Neuronal stem cell (in vitro differentiated cells): ENCODE measurements at regions not wholly inside any gene's neighbourhood (a gene's known extent, or its start where the extent isn't known, plus 50 kb on each side); places are given as distances from the start of the nearest gene placed in this dataset.

Experiments used
- DNase-seq: peaks from one replicate; pipeline ENCODE4 v3.0.0-alpha.2; 2013; ENCODE audit warnings: low spot score
- H2AFZ ChIP-seq: one replicate; pipeline ENCODE4 v1.6.1; 2013; ENCODE audit warnings: mild to moderate bottlenecking, low read length, inconsistent platforms
- H2AK5ac ChIP-seq: 2 replicates; pipeline ENCODE4 v1.6.1; 2013; ENCODE audit warnings: low read depth, mild to moderate bottlenecking, inconsistent platforms, low read length, moderate library complexity, mixed read lengths
- H2BK120ac ChIP-seq: 2 replicates; pipeline ENCODE4 v1.6.1; 2013; ENCODE audit warnings: low read depth, mild to moderate bottlenecking, inconsistent platforms, low read length, moderate library complexity, mixed read lengths
- H2BK12ac ChIP-seq: one replicate; pipeline ENCODE4 v1.6.1; 2013; ENCODE audit warnings: low read length, inconsistent platforms
- H2BK15ac ChIP-seq: 2 replicates; pipeline ENCODE4 v1.6.1; 2013; ENCODE audit warnings: mild to moderate bottlenecking, low read length, inconsistent platforms, mixed read lengths
- H2BK5ac ChIP-seq: one replicate; pipeline ENCODE4 v1.6.1; 2013; ENCODE audit warnings: inconsistent platforms, mild to moderate bottlenecking, low read length, moderate library complexity
- H3K14ac ChIP-seq: one replicate; pipeline ENCODE4 v1.6.1; 2013; ENCODE audit warnings: low read length, inconsistent platforms
- H3K18ac ChIP-seq: 2 replicates; pipeline ENCODE4 v1.6.1; 2013; ENCODE audit warnings: low read length, inconsistent platforms
- H3K23ac ChIP-seq: 2 replicates; pipeline ENCODE4 v1.6.1; 2013; ENCODE audit warnings: low read depth, mild to moderate bottlenecking, mixed read lengths, low read length, inconsistent platforms; ENCODE audit not compliant: poor library complexity
- H3K27ac ChIP-seq: replicated peaks from 3 replicates; pipeline ENCODE4 v1.5.1; 2013; ENCODE audit warnings: low read length, inconsistent platforms
- H3K27me3 ChIP-seq, 3 experiments: 2 replicates each; pipeline ENCODE4 v1.6.1; 2013; ENCODE audit warnings: low read length in 3 of 3, mild to moderate bottlenecking in 2 of 3, inconsistent platforms in 1 of 3, low read depth in 1 of 3, mixed read lengths in 1 of 3, moderate library complexity in 1 of 3; ENCODE audit not compliant: control insufficient read depth in 3 of 3, insufficient read depth in 3 of 3
- H3K36me3 ChIP-seq, 2 donors: replicated peaks in 1 of 2; 2 replicates each; pipeline ENCODE4 v1.6.1; 2013; ENCODE audit warnings: low read length in 2 of 2; ENCODE audit not compliant: control insufficient read depth in 2 of 2, insufficient read depth in 2 of 2
- H3K4ac ChIP-seq: 2 replicates; pipeline ENCODE4 v1.6.1; 2013; ENCODE audit warnings: inconsistent platforms, mild to moderate bottlenecking, low read length, moderate library complexity
- H3K4me1 ChIP-seq, 2 donors: 1 replicate in 1 of 2; 2 replicates in 1 of 2; pipeline ENCODE4 v1.6.1; 2013; ENCODE audit warnings: low read length in 2 of 2, low read depth in 1 of 2; ENCODE audit not compliant: control insufficient read depth in 2 of 2, insufficient read depth in 1 of 2
- H3K4me2 ChIP-seq: one replicate; pipeline ENCODE4 v1.6.1; 2013; ENCODE audit warnings: mild to moderate bottlenecking, low read length, inconsistent platforms; ENCODE audit not compliant: insufficient read depth, poor library complexity, severe bottlenecking
- H3K4me3 ChIP-seq, 2 donors: 2 replicates each; pipeline ENCODE4 v1.5.1; 2013; ENCODE audit warnings: low read length in 2 of 2, mild to moderate bottlenecking in 2 of 2, inconsistent platforms in 1 of 2, moderate library complexity in 1 of 2
- H3K79me1 ChIP-seq: one replicate; pipeline ENCODE4 v1.6.1; 2013; ENCODE audit warnings: low read depth, mild to moderate bottlenecking, inconsistent platforms, low read length, moderate library complexity
- H3K9ac ChIP-seq: one replicate; pipeline ENCODE4 v1.6.1; 2013; ENCODE audit warnings: mild to moderate bottlenecking, low read depth, low read length, inconsistent platforms; ENCODE audit not compliant: poor library complexity
- H3K9me3 ChIP-seq, 2 donors: replicated peaks in 1 of 2; 2 replicates each; pipeline versions ENCODE3 to v1.6.1; 2013; ENCODE audit warnings: low read length in 2 of 2, mild to moderate bottlenecking in 2 of 2, inconsistent platforms in 1 of 2, low read depth in 1 of 2, mixed read lengths in 1 of 2, moderate library complexity in 1 of 2; ENCODE audit not compliant: control insufficient read depth in 2 of 2, insufficient read depth in 1 of 2
- H4K8ac ChIP-seq: one replicate; pipeline ENCODE4 v1.6.1; 2013; ENCODE audit warnings: low read depth, mild to moderate bottlenecking, inconsistent platforms, low read length, moderate library complexity
- H4K91ac ChIP-seq: one replicate; pipeline ENCODE4 v1.6.1; 2013; ENCODE audit warnings: low read length, low read depth, mild to moderate bottlenecking, inconsistent platforms; ENCODE audit not compliant: poor library complexity
- WGBS, 2 donors: extraction: QIAGEN DNeasy Blood & Tissue Kit; methylation state at CpG; one replicate each; pipeline ENCODE4 v1.1.7; 2013; ENCODE audit warnings: missing lambda C conversion rate in 2 of 2, mixed read lengths in 1 of 2; ENCODE audit not compliant: insufficient read length in 2 of 2, insufficient replicate concordance in 1 of 2; ENCODE audit errors: extremely low coverage in 2 of 2; 5-methylcytosine and 5-hydroxymethylcytosine counted together

DNA sequence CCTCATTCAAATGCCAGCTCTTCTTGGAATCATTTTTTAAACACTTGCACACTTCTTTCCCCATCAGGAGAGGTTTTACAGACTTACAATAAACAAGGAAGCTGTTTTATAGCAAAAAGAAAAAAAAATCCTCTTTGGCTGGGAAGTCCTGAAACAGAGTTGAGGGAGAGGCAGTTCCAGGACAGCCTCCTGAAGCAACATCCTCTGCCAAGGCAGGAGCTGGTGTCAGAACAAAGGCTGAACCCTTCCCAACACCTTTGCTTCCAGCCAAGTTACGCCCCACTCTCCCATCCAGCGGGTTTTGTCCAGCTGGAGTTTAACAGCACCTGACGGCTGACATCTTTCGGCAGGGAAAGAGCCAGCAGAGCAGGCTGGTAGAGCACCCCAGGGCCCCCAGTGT, 287.8 kb downstream of the RRAGC start:
- Histone ChIP-seq H2BK120ac (no peak overlapping the region), H4K91ac (no peak overlapping the region), H3K79me1 (no peaks in the 10 kb centered on the region), H3K23ac (no peak overlapping the region), H3K27ac (no peak overlapping the region), H2BK5ac (no peak overlapping the region), H2BK12ac (no peak overlapping the region), H3K18ac (peak overlapping the region; percentile 68), H3K4me3 (no peak overlapping the region), H4K8ac (no peak overlapping the region), H2BK15ac (no peak overlapping the region), H3K4ac (no peak overlapping the region), H3K9ac (no peak overlapping the region), H2AFZ (peak overlapping the region; percentile 30), H3K9me3 (no peaks in the 10 kb centered on the region), H3K27me3 (peaks cover 0 to 29% (median 0%) of the 10 kb centered on the region in 3 experiments), H3K36me3 (no peaks in the 10 kb centered on the region), H3K4me2 (no peak overlapping the region), H3K4me1 (peaks cover 10 to 13% of the 10 kb centered on the region in 2 donors), H2AK5ac (no peak overlapping the region), H3K14ac (no peak overlapping the region)
- no CpG with 5 or more reads among the region's 4 CpGs for WGBS, 2 donors
- DNase-seq, result no peak

DNA sequence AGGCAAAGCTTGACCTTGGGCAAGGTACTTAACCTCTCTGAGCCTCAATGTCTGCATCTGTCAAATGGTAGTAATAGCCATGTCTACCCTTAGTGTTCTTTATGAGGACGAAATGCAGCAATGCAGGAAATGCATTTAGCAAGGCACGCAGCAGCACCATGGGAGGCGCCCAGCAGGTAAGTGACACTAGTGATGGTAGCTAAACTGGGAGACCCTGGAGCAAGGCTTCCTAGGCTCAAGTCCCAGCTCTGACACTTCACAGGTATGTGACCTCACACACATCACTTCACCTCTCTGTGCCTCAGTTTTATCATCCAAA, 289.0 kb downstream of the RRAGC start:
- no peaks in the 10 kb centered on the region for H3K9me3 ChIP-seq
- H3K18ac ChIP-seq, result no peak overlapping the region
- H3K23ac ChIP-seq, result no peak overlapping the region
- no peak overlapping the region for H3K14ac ChIP-seq
- no peak overlapping the region for H4K8ac ChIP-seq
- no peak overlapping the region for H4K91ac ChIP-seq
- H3K9ac ChIP-seq, result no peak overlapping the region
- no peak overlapping the region for H2BK12ac ChIP-seq
- H3K4ac ChIP-seq, result no peak overlapping the region
- no peak overlapping the region for H3K4me2 ChIP-seq
- WGBS, 2 donors, result no CpG with 5 or more reads among the region's 3 CpGs
- no peak overlapping the region for H3K27ac ChIP-seq
- H3K27me3 ChIP-seq, result peaks cover 0 to 20% (median 0%) of the 10 kb centered on the region in 3 experiments
- H2BK15ac ChIP-seq, result no peak overlapping the region
- H3K36me3 ChIP-seq, result no peaks in the 10 kb centered on the region
- no peak overlapping the region for H2BK120ac ChIP-seq
- H3K4me3 ChIP-seq, result no peak overlapping the region
- no peak overlapping the region for H2AK5ac ChIP-seq
- H3K79me1 ChIP-seq, result no peaks in the 10 kb centered on the region
- no peak overlapping the region for H2AFZ ChIP-seq
- no peak for DNase-seq
- no peak overlapping the region for H2BK5ac ChIP-seq
- H3K4me1 ChIP-seq, result peaks cover 10 to 13% of the 10 kb centered on the region in 2 donors

DNA sequence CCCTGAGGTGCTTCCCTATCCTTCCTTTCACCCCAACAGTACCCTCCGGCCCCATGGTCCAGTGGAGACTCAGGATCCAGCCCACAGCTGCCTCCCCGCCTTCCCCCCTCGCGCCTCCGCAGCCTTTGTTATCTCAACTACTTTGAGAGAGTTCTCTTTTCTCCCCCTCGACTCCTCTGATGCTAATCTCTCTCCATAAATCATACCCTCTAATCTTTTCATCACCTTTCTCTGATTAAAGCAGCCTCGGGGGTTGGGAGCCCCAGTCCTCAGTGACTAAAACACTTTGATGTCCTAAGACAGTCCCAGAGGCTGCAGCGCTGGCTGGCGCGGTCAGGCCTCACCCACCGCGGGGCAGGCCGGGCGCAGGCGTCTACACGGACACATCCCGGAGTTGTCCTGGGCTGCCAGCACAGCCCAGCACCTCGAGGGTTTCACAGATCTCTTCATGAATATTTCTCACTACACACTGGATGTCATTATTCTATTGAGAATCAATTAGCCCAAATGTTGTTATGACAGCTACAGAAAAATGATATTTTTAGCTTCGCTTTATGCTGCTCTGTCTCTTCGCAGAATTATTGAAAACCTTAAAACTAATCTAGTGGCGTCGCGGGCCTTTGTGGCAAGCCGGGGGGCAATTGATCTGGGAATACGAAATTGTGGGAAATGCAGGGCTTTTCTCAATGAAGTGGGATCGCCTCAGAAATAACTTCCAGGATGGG, 289.5 kb downstream of the RRAGC start:
- 100% methylated on average over 1 of the region's 26 CpGs; no CpG with 5 or more reads in 1 of the 2 donors for WGBS, 2 donors
- H3K27me3 ChIP-seq, result peaks cover 0 to 18% (median 0%) of the 10 kb centered on the region in 3 experiments
- no peak overlapping the region for H2AK5ac ChIP-seq
- no peak overlapping the region for H4K91ac ChIP-seq
- H2AFZ ChIP-seq, result no peak overlapping the region
- H3K18ac ChIP-seq, result peak overlapping the region; percentile 13
- H3K4me3 ChIP-seq, result peak overlapping the region in 1 of 2 donors; percentile 53
- no peaks in the 10 kb centered on the region for H3K79me1 ChIP-seq
- H3K4me2 ChIP-seq, result no peak overlapping the region
- H2BK120ac ChIP-seq, result no peak overlapping the region
- no peak overlapping the region for H2BK5ac ChIP-seq
- H3K4me1 ChIP-seq, result peaks cover 10 to 13% of the 10 kb centered on the region in 2 donors
- no peaks in the 10 kb centered on the region for H3K36me3 ChIP-seq
- H2BK15ac ChIP-seq, result no peak overlapping the region
- H3K27ac ChIP-seq, result no peak overlapping the region
- H3K23ac ChIP-seq, result no peak overlapping the region
- H3K14ac ChIP-seq, result no peak overlapping the region
- no peak overlapping the region for H4K8ac ChIP-seq
- H3K4ac ChIP-seq, result no peak overlapping the region
- no peaks in the 10 kb centered on the region for H3K9me3 ChIP-seq
- peak overlapping the region; percentile 17 for H3K9ac ChIP-seq
- no peak for DNase-seq
- no peak overlapping the region for H2BK12ac ChIP-seq

DNA sequence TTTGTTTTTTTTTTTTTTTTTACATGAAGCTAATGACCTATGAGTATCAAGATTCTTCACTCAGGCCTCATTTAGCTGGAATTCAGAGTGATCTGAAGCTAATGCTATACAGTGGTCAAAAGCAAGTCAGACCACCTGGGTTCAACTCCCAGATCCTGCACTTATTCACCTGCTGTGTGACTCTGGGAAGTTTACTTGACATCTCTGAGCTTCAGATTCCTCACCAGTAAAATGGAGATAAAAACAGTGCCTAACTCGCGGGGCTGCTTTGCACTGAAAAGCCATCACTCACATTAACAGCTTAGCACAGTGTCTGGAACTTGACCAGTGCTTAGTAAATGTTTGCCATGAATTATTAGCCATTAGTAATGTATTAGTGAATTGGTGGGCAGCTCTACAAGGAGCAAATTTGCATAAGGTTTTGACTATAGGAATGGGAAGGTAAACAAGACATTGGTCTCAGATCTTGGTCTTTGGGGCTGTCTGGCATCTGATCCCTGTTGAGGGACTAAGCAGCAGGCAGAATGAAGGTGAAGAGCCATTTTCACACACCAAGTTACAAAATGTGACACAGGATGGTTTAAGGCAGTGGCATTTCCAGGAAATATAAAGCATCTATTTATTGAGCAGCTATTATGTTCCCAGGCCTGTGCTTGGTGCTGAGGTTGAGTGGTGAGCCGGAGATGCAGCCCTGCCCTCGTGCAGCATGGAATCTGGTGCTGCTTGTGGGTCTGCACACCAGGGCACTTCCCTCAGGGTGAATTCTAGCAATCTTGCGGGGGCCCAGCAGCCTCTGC, 291.3 kb downstream of the RRAGC start:
- Histone ChIP-seq H3K4ac (no peak overlapping the region), H3K79me1 (no peaks in the 10 kb centered on the region), H3K23ac (no peak overlapping the region), H3K36me3 (no peaks in the 10 kb centered on the region), H3K4me3 (no peak overlapping the region), H3K14ac (no peak overlapping the region), H2BK120ac (no peak overlapping the region), H2BK15ac (no peak overlapping the region), H4K8ac (no peak overlapping the region), H3K9me3 (no peaks in the 10 kb centered on the region), H2BK12ac (no peak overlapping the region), H2BK5ac (no peak overlapping the region), H3K9ac (no peak overlapping the region), H4K91ac (no peak overlapping the region), H3K27me3 (peaks cover 0 to 19% (median 0%) of the 10 kb centered on the region in 3 experiments), H3K4me2 (no peak overlapping the region), H2AFZ (no peak overlapping the region), H3K27ac (no peak overlapping the region), H2AK5ac (no peak overlapping the region), H3K18ac (no peak overlapping the region), H3K4me1 (peaks cover 10 to 13% of the 10 kb centered on the region in 2 donors)
- DNase-seq, result no peak
- no CpG with 5 or more reads among the region's 5 CpGs for WGBS, 2 donors
